Adrenal gland (tissue), 5 donors: ENCODE measurements at regions not wholly inside any gene's neighbourhood (a gene's known extent, or its start where the extent isn't known, plus 50 kb on each side); places are given as distances from the start of the nearest gene placed in this dataset.

Experiments used
- CTCF ChIP-seq, 6 experiments: fragments of 450-650 bp in 4 of 6; fragments of 200-600 bp in 2 of 6; sonication (generic) in 1 of 6; IDR thresholded peaks; 1 replicate in 5 of 6; 2 replicates in 1 of 6; pipeline versions ENCODE4 v1.5.1 to v1.8.0; 2016 to 2021; ENCODE audit warnings: antibody characterized with exemption in 6 of 6, mild to moderate bottlenecking in 2 of 6, moderate library complexity in 1 of 6
- POLR2A ChIP-seq, 2 donors: fragments of 450-650 bp; IDR thresholded peaks; one replicate each; pipeline ENCODE4 v1.6.1; 2017; ENCODE audit warnings: antibody characterized with exemption in 2 of 2, mild to moderate bottlenecking in 2 of 2, moderate library complexity in 1 of 2
- donor health status: DM: no; HTN: no; CAD: no.

- TF ChIP-seq CTCF (IDR thresholded peaks at IDR 0.05), result no peak
- TF ChIP-seq POLR2A (IDR thresholded peaks at IDR 0.05), result no peak
Observed at GRCh38 chr2:78568782-78569373, 456.6 kb upstream of the REG3G start.
